Superior temporal gyrus (tissue), 1 donor: ENCODE measurements at regions not wholly inside any gene's neighbourhood (a gene's known extent, or its start where the extent isn't known, plus 50 kb on each side); places are given as distances from the start of the nearest gene placed in this dataset.
"Not testable (repeated sequence)": the region's sequence is repeated elsewhere in the genome, so short reads cannot be mapped to it uniquely, and the experiment has no call there.

Source experiments
- DNase-seq: peaks from one replicate; pipeline ENCODE4 v3.0.0-alpha.2; 2016; ENCODE audit errors: extremely low spot score

- DNase-seq = no peak
Observed at GRCh38 chr3:139199421-139200010, 144.3 kb upstream of the MRPS22 start.

DNA sequence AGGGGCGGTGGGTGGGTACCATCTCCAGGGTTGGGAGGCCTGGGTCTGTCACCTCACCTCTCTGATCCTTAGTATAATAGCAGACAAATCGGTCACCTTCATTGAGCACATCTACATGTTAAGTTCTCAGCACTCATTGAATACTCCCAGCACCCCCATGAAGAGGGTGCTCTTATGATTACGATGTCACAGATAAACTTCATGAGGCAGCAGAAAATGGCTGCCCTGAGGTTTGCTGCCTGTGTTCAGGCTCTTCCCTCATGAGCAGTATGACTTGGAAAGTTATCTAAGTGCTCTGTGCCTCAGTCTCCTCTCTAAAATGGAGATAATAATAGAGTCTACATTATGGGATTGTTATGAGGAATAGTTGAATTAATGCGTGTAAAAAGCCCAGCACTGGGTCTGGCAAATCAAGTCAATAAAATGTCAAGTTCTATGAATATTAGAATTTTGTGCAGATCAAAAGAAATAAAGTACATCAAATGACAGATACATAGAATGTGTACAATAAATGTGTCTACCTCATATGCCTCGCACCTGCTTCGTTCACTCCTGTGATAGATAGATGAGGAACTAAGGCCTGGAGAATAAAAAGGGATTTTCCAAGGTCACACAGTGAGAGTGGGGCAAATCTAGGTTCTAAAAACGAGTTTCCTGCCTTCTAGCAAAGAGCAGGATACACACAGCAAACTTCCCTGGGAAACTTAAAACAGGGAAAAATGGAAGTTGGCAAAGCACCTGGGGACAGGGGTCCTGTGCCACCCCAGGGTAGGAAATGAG lies 142.2 kb upstream of the MRPS22 start:
- no peak for DNase-seq

GRCh38 chr3:139202226-139202958 lies 141.4 kb upstream of the MRPS22 start:
- peak; percentile 57 for DNase-seq

DNA sequence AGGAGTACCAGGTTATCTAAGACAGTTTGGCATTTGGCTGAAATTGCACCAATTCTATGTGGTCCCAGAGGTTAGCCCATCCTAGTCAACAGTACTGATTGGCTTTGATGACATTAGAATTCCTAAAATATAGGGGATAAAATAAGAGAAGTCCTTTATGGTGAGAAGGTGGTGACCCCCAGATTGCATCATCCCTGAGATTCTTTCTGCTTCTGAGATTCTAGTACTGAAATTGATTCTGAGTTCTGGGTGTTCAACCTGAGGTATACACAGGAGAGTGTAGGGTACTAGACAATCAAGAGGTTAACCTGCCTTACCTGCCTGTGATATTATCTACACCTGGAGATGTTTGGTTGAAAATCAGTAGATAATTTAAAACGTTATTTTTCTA lies 140.9 kb upstream of the MRPS22 start:
- no peak for DNase-seq

GRCh38 chr3:139203752-139204151 lies 140.1 kb upstream of the MRPS22 start:
- DNase-seq = no peak

DNA sequence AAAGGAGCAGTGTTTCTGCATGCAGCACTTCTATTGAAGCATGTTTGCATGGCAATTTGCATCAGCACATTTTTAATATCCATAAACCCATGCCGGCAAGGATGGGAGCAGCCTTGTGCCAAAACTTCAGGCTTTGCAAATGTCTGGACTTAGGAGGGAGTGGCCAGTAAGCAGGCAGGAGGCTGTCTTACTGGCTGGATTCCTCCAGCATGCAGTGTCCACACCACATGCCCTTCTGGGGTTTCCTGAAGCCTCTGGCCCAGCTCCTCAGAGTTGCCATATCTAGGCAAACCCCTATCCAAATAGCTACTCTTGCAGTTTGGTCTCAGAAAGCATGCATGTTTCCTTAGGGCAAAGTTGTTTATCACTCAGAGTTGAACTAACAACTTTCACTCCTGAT lies 139.1 kb upstream of the MRPS22 start:
- no peak for DNase-seq

GRCh38 chr3:139213936-139214335 lies 129.9 kb upstream of the MRPS22 start:
- no peak for DNase-seq

DNA sequence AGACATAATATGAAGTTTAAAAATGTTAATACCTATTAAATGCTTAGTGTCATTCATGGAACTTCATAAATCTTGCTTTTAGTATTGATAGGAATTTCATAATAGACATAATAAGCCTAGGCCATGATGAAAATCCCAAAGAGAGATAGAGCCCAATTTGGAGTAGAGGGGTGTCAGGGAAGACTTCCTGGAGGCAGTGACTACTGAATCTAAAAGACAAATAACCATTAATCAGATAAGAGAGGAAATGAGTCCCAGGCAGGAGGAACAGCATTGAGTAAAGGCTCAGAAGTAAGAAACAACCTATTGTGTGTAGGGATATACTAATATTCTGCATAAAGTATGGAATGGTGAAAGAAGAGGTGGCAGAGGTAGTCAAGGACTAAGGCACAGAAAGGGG lies 126.9 kb upstream of the MRPS22 start:
- no peak for DNase-seq

DNA sequence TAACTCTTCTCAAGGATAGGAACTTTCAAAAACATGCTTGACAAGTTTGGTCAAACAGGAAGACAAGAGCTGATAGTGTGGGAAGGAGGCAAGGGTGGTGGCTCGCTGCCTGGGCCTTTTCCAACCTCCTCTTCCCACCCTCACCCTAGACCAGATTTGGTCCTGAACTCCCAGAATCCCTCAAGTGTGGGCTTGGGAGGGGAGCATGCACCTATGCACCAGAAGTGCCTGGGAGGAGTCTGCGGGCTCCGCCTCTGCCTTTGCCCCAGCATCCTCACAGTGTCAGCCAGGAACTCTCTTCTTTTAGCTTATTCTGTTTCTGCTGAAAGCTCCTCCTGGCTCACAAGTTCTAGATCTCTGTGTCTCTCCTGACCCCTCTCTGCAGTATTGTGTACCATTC lies 126.2 kb upstream of the MRPS22 start:
- no peak for DNase-seq

- DNase-seq = no peak
Observed at GRCh38 chr3:139218046-139218445, 125.8 kb upstream of the MRPS22 start.

GRCh38 chr3:139219463-139219862 lies 124.4 kb upstream of the MRPS22 start:
- DNase-seq = no peak

GRCh38 chr3:139222100-139222657 lies 121.6 kb upstream of the MRPS22 start:
- no peak for DNase-seq

GRCh38 chr3:139225548-139225947 lies 118.3 kb upstream of the MRPS22 start:
- DNase-seq = no peak

- DNase-seq = no peak
Observed at GRCh38 chr3:139226731-139227130, 117.1 kb upstream of the MRPS22 start.

DNA sequence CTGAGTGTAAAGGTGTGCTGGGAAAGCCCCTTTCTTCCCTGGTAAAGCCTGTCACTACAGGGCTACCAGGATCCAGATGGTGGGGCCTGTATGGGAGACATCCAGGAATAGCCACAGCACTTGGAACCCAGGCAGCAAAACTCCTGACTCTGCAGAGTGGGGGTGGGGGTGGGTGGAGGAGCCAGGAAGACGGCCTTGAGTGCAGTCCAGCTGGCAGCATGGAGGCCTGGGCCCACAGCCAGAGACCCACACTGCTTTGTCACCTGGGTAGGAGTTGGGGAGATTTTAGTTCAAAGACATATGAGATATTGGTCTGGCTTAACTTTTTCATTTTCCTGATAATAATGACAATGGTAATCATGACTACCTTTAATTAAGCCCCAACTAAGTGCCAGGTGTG lies 116.7 kb upstream of the MRPS22 start:
- no peak for DNase-seq

DNA sequence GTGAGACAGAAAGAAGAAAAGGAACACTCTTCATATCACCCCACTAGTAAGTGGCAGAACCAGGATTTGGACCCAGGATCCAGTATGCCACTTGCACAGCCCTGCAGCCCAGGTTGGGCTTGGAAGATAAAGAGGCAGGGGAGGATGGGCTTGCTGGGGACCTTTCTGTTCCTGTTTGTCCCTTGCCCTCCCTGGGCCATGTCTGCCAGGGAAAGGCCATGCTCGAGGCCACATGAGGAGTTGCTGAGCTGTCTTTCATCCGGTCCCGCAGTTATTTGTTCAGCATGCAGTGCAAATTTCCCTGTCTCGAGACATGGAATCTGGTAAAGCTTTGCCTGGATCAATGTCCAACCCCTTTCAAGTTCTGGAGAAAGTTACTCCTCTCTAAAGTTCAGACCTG lies 116.0 kb upstream of the MRPS22 start:
- no peak for DNase-seq

GRCh38 chr3:139230391-139230790 lies 113.4 kb upstream of the MRPS22 start:
- no peak for DNase-seq

DNA sequence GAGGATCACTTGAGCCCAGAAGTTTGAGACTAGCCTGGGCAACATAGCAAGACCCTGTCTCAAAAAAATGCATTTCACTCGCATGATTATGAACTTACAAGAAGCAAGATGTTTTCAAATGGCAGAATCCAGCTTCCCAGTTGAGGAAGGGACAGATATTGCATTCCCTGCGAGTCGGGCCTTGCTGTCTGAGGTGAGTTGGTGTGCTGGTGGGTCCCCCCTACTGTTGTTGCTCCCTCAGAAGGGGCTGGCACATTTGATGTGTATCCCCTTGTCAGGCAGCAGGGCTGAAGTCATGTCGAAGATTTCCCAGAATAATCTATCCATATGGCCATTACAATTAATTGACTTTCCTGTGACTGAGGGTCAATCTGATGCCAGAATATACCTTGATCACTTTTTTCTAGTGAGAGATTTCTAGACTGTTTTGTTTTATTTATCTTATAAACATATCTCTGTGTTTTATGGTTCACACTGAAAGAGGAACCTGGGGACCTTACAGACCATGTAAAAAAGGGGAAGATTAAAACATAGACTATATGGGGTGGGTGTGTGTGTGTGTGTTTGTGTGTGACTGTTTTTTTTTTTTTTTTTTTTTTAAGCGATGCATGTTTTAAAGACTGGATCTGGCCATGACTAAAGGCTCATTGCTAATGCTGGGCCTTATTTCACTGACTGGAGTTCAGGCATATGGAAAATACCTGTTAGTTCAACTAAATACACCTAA lies 112.1 kb upstream of the MRPS22 start:
- DNase-seq = no peak

DNA sequence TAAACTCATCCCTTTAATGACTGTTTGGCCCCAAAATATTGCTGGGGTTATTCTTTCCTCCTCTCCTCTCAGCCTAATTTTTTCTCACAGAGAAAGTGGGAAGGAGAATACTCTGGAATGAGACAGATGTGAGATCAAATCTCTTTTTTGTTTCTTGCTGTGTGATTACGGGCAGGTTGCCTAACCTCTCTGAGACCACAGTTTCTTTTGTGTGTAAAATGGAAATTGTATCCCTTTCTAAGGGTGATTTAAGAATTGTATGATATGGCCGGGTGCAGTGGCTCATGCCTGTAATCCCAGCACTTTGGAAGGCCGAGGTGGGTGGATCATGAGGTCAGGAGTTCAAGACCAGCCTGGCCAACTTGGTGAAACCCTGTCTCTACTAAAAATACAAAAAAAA lies 111.5 kb upstream of the MRPS22 start:
- DNase-seq = not testable (repeated sequence)

DNA sequence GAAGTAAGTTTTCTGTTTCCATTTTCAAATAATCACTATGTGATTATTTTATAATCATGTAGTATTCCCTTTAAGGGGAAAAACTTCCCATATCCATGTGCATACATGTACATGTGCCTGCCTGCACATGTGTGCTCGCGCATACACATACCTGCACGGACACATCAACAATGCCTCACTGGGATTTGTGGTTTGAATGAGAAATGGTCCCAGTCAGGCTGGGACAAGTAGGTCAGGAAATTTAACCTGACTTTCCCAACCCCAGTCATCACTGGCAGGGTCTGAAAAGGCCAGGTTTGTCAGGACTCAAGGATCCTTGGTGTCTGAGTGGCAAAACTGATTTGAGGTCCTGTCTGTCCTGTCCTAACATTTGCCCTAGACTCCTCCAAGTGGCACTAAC lies 109.3 kb upstream of the MRPS22 start:
- no peak for DNase-seq

GRCh38 chr3:139235192-139235591 lies 108.6 kb upstream of the MRPS22 start:
- no peak for DNase-seq

DNA sequence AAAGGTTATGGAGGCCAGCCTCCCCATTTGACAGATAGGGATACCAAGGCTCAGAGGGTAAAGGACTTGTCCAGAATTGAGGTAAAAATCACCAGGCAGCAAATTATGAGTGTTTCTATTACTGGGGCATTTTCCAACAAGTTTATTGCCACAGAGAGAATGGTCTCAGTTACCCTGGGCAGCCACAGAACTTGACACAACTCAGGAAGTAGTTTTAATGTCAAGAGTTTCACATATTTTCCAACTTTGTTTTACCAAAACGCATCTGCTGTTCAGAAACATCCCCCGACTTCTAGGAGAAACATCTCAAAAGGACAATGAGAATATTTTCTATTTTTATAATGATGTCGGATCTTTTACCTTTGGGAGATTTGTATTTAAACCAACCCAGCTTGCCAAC lies 107.5 kb upstream of the MRPS22 start:
- DNase-seq = no peak
